Panc1 (cell line): ENCODE measurements at regions not wholly inside any gene's neighbourhood (a gene's known extent, or its start where the extent isn't known, plus 50 kb on each side); places are given as distances from the start of the nearest gene placed in this dataset.

Experiments used
- ATAC-seq: fragments of 200-7000 bp; cut with Tn5 transposase; 2 replicates; pipeline ENCODE4 v1.9.1; 2020; ENCODE audit warnings: mild to moderate bottlenecking, moderate library complexity
- BruUV-seq: library from RNA; stranded (reverse); fragments of 400-500 nt; replicated peaks from 2 replicates; lab custom pipeline; 2021; lab: Mats Ljungman, UMichigan
- CTCF ChIA-PET: fragments of 300-600 bp; sonication (Branson Sonifier 250); formaldehyde crosslinking; loops from one replicate; lab custom pipeline; 2022; ENCODE audit warnings: antibody characterized with exemption; lab: Charles Lee
- POLR2A ChIA-PET: fragments of 300-600 bp; sonication (Branson Sonifier 250); formaldehyde crosslinking; loops from one replicate; lab custom pipeline; 2022; ENCODE audit warnings: antibody characterized with exemption; lab: Charles Lee
- DNase-seq: peaks from one replicate; pipeline ENCODE4 v3.0.0-alpha.2; 2010; ENCODE audit warnings: low read depth, low spot score
- H3K27ac ChIP-seq: 2 replicates; pipeline ENCODE4 v1.5.1; 2011; ENCODE audit warnings: mild to moderate bottlenecking, low read length, inconsistent platforms
- H3K27me3 ChIP-seq: fragments of 200-500 bp; sonication (Bioruptor generic); 2 replicates; pipeline ENCODE4 v1.6.0; 2014; ENCODE audit warnings: low read length, inconsistent platforms; ENCODE audit not compliant: control insufficient read depth, insufficient read depth
- H3K36me3 ChIP-seq: fragments of 200-500 bp; sonication (Bioruptor generic); 2 replicates; pipeline ENCODE4 v1.5.1; 2014; ENCODE audit warnings: inconsistent platforms, mild to moderate bottlenecking, low read length, moderate library complexity; ENCODE audit not compliant: control insufficient read depth, insufficient read depth
- H3K4me1 ChIP-seq: 2 replicates; pipeline ENCODE4 v1.5.1; 2011; ENCODE audit warnings: inconsistent platforms, mild to moderate bottlenecking, low read length, moderate library complexity; ENCODE audit not compliant: control insufficient read depth, insufficient read depth
- H3K4me3 ChIP-seq, 2 experiments: 2 replicates each; pipeline ENCODE4 v1.5.1; 2011 to 2012; ENCODE audit warnings: low read depth in 2 of 2, low read length in 2 of 2, mild to moderate bottlenecking in 2 of 2, inconsistent platforms in 1 of 2, moderate library complexity in 1 of 2
- H3K9me3 ChIP-seq: fragments of 200-500 bp; sonication (Bioruptor generic); 2 replicates; pipeline ENCODE4 v1.5.1; 2014; ENCODE audit warnings: low read depth, mild to moderate bottlenecking, inconsistent platforms, low read length, moderate library complexity; ENCODE audit not compliant: control insufficient read depth, insufficient read depth
- POLR2AphosphoS5 ChIP-seq: IDR thresholded peaks from 2 replicates; pipeline ENCODE4 v1.6.1; 2012; ENCODE audit warnings: mild to moderate bottlenecking, low read depth, low read length, moderate library complexity
- SIN3A ChIP-seq: IDR thresholded peaks from 2 replicates; pipeline ENCODE4 v1.6.1; 2012; ENCODE audit warnings: low read depth, mild to moderate bottlenecking, low read length, moderate library complexity, borderline replicate concordance; ENCODE audit not compliant: insufficient read depth
- TCF7L2 ChIP-seq: IDR thresholded peaks from 2 replicates; pipeline ENCODE4 v1.6.1; 2011; ENCODE audit warnings: mild to moderate bottlenecking, low read depth, low read length, inconsistent platforms
- in situ Hi-C: cut with HindIII; loops from 2 replicates; pipeline ENCODE4 v1.10.0; 2016; ENCODE audit warnings: low sequenced_read_pairs, low pct_unique_long_range_greater_than_20kb
- intact Hi-C: fragments of 100-400 bp; cut with micrococcal nuclease; formaldehyde crosslinking; loops from one replicate; pipeline ENCODE4 v1.10.0; 2022; ENCODE audit not compliant: unreplicated experiment
- TF ChIP-seq, protein P1 (sequence below): fragments of 450-650 bp; IDR thresholded peaks from 2 replicates; pipeline ENCODE4 v1.5.1; 2017; ENCODE audit warnings: mild to moderate bottlenecking
- TF ChIP-seq, protein P2 (sequence below), 2 experiments: IDR thresholded peaks; 2 replicates each; pipeline ENCODE4 v1.6.1; 2011 to 2012; ENCODE audit warnings: low read depth in 2 of 2, control low read depth in 1 of 2, low read length in 1 of 2, mild to moderate bottlenecking in 1 of 2, moderate library complexity in 1 of 2; ENCODE audit not compliant: insufficient read depth in 1 of 2

DNA sequence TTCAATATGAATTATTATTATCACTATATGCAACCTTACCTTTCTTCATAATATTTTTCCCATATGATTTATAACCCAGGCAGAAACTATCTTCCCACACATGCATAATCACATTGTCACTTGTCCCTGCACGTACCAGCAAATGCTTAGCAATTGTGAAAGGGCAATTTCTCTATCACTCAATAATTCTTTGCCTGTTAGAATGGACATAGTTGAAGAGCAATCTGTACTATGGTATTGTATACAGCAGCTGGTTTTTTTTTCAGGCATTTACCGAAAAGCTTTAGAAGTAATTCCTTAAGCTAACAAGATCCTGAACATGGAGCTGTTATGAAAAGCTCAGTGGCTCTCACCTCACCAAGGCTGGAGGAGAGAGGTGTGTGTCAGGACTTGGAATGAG, 999.5 kb downstream of the TUSC7 start:
- no TSS peak for BruUV-seq
- intact Hi-C loops, result no loop called here
- ChIA-PET POLR2A (no interaction called here), CTCF (no interaction called here)
- ATAC-seq (no peak), DNase-seq (no peak)
- no peak for TF ChIP-seq SIN3A
- no peak overlapping the region for H3K4me3 ChIP-seq
- no peaks in the 10 kb centered on the region for H3K36me3 ChIP-seq
- no peak overlapping the region for H3K27ac ChIP-seq
- in situ Hi-C loops, result no loop called here
- H3K9me3 ChIP-seq, result no peaks in the 10 kb centered on the region
- no peaks in the 10 kb centered on the region for H3K27me3 ChIP-seq
- H3K4me1 ChIP-seq, result no peaks in the 10 kb centered on the region

DNA sequence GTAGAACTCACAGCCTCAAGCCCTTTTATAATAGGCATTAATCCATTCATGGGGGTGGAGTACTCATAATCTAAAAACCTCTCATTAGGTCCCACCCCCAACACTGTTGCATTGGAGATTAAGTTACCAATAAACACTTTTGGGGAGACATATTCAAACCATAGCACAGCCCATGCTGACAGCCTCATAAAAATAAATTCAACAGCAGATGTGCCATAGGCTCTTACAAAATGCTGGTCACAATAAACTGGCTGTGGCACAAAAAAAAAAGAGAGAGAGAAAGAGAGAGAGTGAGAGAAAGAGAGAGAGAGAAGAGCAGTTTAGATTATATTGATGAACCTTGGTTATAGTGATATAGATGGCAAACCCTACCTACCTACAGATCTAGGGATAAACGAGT, 1000.9 kb downstream of the TUSC7 start:
- ATAC-seq (no peak), DNase-seq (no peak)
- TF ChIP-seq, protein P1, sequence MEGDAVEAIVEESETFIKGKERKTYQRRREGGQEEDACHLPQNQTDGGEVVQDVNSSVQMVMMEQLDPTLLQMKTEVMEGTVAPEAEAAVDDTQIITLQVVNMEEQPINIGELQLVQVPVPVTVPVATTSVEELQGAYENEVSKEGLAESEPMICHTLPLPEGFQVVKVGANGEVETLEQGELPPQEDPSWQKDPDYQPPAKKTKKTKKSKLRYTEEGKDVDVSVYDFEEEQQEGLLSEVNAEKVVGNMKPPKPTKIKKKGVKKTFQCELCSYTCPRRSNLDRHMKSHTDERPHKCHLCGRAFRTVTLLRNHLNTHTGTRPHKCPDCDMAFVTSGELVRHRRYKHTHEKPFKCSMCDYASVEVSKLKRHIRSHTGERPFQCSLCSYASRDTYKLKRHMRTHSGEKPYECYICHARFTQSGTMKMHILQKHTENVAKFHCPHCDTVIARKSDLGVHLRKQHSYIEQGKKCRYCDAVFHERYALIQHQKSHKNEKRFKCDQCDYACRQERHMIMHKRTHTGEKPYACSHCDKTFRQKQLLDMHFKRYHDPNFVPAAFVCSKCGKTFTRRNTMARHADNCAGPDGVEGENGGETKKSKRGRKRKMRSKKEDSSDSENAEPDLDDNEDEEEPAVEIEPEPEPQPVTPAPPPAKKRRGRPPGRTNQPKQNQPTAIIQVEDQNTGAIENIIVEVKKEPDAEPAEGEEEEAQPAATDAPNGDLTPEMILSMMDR, result no peak
- no peak for TF ChIP-seq TCF7L2
- TF ChIP-seq SIN3A, result no peak
- TF ChIP-seq POLR2AphosphoS5, result no peak
- TF ChIP-seq, protein P2, sequence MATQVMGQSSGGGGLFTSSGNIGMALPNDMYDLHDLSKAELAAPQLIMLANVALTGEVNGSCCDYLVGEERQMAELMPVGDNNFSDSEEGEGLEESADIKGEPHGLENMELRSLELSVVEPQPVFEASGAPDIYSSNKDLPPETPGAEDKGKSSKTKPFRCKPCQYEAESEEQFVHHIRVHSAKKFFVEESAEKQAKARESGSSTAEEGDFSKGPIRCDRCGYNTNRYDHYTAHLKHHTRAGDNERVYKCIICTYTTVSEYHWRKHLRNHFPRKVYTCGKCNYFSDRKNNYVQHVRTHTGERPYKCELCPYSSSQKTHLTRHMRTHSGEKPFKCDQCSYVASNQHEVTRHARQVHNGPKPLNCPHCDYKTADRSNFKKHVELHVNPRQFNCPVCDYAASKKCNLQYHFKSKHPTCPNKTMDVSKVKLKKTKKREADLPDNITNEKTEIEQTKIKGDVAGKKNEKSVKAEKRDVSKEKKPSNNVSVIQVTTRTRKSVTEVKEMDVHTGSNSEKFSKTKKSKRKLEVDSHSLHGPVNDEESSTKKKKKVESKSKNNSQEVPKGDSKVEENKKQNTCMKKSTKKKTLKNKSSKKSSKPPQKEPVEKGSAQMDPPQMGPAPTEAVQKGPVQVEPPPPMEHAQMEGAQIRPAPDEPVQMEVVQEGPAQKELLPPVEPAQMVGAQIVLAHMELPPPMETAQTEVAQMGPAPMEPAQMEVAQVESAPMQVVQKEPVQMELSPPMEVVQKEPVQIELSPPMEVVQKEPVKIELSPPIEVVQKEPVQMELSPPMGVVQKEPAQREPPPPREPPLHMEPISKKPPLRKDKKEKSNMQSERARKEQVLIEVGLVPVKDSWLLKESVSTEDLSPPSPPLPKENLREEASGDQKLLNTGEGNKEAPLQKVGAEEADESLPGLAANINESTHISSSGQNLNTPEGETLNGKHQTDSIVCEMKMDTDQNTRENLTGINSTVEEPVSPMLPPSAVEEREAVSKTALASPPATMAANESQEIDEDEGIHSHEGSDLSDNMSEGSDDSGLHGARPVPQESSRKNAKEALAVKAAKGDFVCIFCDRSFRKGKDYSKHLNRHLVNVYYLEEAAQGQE (IDR thresholded peaks at IDR 0.05; ENCODE audit: insufficient read depth in 1 of 2, low read depth in 2 of 2, low read length in 1 of 2), result no peak
- H3K4me3 ChIP-seq, result no peak overlapping the region
- intact Hi-C loops (no loop called here), in situ Hi-C loops (no loop called here)
- H3K4me1 ChIP-seq, result no peaks in the 10 kb centered on the region
- H3K36me3 ChIP-seq, result no peaks in the 10 kb centered on the region
- no peaks in the 10 kb centered on the region for H3K27me3 ChIP-seq
- H3K27ac ChIP-seq, result no peak overlapping the region
- ChIA-PET POLR2A (no interaction called here), CTCF (no interaction called here)
- no peaks in the 10 kb centered on the region for H3K9me3 ChIP-seq
- BruUV-seq, result no TSS peak

DNA sequence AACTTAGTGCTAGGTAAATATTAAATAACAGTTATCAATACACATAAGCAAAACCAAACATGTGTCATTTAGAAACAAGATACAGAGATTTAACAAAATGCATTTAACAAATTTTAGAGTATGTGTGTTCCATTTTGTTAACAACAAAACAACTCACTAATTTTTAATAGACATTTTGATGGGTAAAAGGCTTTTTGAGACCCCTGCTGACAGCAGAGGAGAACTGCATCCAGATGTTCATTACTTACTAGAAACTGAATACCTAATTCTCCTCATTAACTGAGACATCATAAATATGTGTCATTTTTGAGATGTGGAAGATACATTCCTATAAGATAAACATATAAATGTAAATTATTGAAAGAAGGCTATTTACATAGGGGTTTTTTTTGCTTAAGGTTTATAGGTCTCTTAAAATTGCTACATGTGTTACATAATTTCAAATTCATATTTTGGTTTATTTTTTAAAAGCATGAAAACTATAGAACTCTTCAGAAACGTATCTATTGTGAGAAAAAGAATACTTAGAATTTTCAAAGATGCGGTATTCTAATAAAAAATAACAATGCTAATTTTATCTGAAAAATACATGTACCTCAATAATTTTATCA, 1009.8 kb downstream of the TUSC7 start:
- TF ChIP-seq, protein P2 (IDR thresholded peaks at IDR 0.05; ENCODE audit: insufficient read depth in 1 of 2, low read depth in 2 of 2, low read length in 1 of 2), result no peak
- TF ChIP-seq, protein P1, result peak; percentile 75; the same call in 1 of the 2 replicates
- BruUV-seq, result no TSS peak
- Histone ChIP-seq H3K4me3 (no peak overlapping the region), H3K9me3 (no peaks in the 10 kb centered on the region), H3K36me3 (no peaks in the 10 kb centered on the region), H3K27me3 (no peaks in the 10 kb centered on the region), H3K4me1 (no peaks in the 10 kb centered on the region), H3K27ac (no peak overlapping the region)
- ChIA-PET POLR2A (no interaction called here), CTCF (no interaction called here)
- no peak for DNase-seq
- in situ Hi-C loops, result no loop called here
- intact Hi-C loops, result loop anchor here (2.0 to 5.0 kb wide), 2 partner anchors 702 to 949 kb away; no protein-coding TSS in a partner anchor
- ATAC-seq, result no peak
